CD4-positive, alpha-beta T cell treated with Interleukin-6 for 4 hours (primary cell): ENCODE measurements at regions not wholly inside any gene's neighbourhood (a gene's known extent, or its start where the extent isn't known, plus 50 kb on each side); places are given as distances from the start of the nearest gene placed in this dataset.

ENCODE experiments used
- DNase-seq: peaks from one replicate; pipeline ENCODE4 v3.0.0-alpha.2; 2020; ENCODE audit warnings: mixed read lengths

- DNase-seq, result no peak
Observed at GRCh38 chr12:93314177-93314497, 63.6 kb upstream of the NUDT4 start.

GRCh38 chr12:93315385-93315906, 62.3 kb upstream of the NUDT4 start:
- DNase-seq, result no peak

GRCh38 chr12:93315907-93316622, 61.7 kb upstream of the NUDT4 start:
- no peak for DNase-seq

- DNase-seq, result no peak
Observed at GRCh38 chr12:93316623-93316971, 61.1 kb upstream of the NUDT4 start.

GRCh38 chr12:93317227-93317626, 60.5 kb upstream of the NUDT4 start:
- no peak for DNase-seq

GRCh38 chr12:93318720-93319522, 58.8 kb upstream of the NUDT4 start:
- no peak for DNase-seq

GRCh38 chr12:93319523-93320050, 58.1 kb upstream of the NUDT4 start:
- DNase-seq, result no peak

GRCh38 chr12:93322784-93323183, 54.9 kb upstream of the NUDT4 start:
- DNase-seq, result no peak

- no peak for DNase-seq
Observed at GRCh38 chr12:93323625-93324329, 53.9 kb upstream of the NUDT4 start.

GRCh38 chr12:93325855-93326254, 51.9 kb upstream of the NUDT4 start:
- DNase-seq, result no peak
